ENCODE measurements at regions not wholly inside any gene's neighbourhood (a gene's known extent, or its start where the extent isn't known, plus 50 kb on each side); places are given as distances from the start of the nearest gene placed in this dataset.

DNA sequence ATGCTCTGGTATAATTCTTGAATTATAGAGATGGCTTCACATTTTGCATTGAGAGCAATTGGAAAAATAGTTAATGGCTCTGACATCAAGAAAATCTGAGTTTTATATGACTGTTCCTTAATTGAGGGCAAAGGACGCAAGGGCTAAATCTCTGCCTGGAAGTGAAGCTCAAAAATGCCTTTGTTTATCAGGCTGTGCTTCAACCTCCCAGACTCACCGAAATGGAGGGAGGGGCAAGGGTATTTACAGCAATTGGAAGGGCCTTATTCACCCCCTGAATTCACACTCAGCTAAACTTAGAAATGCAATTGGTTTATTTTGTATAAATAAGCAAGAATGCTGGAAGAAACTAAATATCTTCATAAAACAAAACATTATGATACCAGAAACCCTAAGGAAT lies 737.2 kb upstream of the MMS22L start:
- TF ChIP-seq, protein P1, sequence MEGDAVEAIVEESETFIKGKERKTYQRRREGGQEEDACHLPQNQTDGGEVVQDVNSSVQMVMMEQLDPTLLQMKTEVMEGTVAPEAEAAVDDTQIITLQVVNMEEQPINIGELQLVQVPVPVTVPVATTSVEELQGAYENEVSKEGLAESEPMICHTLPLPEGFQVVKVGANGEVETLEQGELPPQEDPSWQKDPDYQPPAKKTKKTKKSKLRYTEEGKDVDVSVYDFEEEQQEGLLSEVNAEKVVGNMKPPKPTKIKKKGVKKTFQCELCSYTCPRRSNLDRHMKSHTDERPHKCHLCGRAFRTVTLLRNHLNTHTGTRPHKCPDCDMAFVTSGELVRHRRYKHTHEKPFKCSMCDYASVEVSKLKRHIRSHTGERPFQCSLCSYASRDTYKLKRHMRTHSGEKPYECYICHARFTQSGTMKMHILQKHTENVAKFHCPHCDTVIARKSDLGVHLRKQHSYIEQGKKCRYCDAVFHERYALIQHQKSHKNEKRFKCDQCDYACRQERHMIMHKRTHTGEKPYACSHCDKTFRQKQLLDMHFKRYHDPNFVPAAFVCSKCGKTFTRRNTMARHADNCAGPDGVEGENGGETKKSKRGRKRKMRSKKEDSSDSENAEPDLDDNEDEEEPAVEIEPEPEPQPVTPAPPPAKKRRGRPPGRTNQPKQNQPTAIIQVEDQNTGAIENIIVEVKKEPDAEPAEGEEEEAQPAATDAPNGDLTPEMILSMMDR (IDR thresholded peaks at IDR 0.05): no peak
- no peak for TF ChIP-seq EZH2 (IDR thresholded peaks at IDR 0.05; ENCODE audit: borderline replicate concordance, insufficient read depth, low read depth, low read length, poor library complexity, severe bottlenecking)

All from B cell (primary cell).